ENCODE measurements at regions not wholly inside any gene's neighbourhood (a gene's known extent, or its start where the extent isn't known, plus 50 kb on each side); places are given as distances from the start of the nearest gene placed in this dataset.

DNA sequence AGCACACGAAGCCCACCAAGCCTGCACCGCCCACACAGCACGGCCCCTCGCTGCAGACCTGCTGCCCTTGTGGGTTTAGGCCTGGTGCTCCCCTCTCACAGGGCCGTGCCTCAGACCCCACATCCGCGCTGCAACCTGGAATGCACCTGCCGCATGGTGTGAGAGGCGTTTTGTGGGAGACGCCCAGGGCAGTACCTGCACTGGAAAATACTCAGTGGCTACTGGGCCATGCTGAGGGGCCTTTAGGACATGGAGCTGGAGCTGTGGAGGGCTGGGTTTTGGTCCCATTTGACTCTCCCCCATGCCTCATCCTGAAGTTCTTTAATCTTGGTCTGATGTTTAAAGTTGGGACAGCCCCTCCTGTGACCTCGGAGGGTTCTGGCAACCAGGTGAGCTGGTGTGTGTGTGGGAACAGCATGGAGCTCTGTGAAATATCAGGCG lies 116.3 kb downstream of the ERMARD start:
- Histone ChIP-seq H3K4me3 (no peak overlapping the region), H3K27ac (no peak overlapping the region), H3K79me2 (no peaks in the 10 kb centered on the region), H3K36me3 (replicated peaks; ENCODE audit: insufficient read depth, low read depth) (no peaks in the 10 kb centered on the region), H3K4me2 (no peak overlapping the region), H3K27me3 (no peaks in the 10 kb centered on the region), H3K9me2 (replicated peaks; ENCODE audit: insufficient read depth) (no peaks in the 10 kb centered on the region), H3K9me3 (ENCODE audit: low read depth) (no peaks in the 10 kb centered on the region), H4K20me1 (ENCODE audit: insufficient read depth, poor library complexity, severe bottlenecking) (no peaks in the 10 kb centered on the region), H2AFZ (no peak overlapping the region), H3K4me1 (ENCODE audit: insufficient read depth) (peaks cover 1% of the 10 kb centered on the region)
- TF ChIP-seq EZH2 (IDR thresholded peaks at IDR 0.05; ENCODE audit: borderline replicate concordance): no peak
- TF ChIP-seq, protein P1, sequence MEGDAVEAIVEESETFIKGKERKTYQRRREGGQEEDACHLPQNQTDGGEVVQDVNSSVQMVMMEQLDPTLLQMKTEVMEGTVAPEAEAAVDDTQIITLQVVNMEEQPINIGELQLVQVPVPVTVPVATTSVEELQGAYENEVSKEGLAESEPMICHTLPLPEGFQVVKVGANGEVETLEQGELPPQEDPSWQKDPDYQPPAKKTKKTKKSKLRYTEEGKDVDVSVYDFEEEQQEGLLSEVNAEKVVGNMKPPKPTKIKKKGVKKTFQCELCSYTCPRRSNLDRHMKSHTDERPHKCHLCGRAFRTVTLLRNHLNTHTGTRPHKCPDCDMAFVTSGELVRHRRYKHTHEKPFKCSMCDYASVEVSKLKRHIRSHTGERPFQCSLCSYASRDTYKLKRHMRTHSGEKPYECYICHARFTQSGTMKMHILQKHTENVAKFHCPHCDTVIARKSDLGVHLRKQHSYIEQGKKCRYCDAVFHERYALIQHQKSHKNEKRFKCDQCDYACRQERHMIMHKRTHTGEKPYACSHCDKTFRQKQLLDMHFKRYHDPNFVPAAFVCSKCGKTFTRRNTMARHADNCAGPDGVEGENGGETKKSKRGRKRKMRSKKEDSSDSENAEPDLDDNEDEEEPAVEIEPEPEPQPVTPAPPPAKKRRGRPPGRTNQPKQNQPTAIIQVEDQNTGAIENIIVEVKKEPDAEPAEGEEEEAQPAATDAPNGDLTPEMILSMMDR (IDR thresholded peaks at IDR 0.05; ENCODE audit: poor library complexity): no peak
- 95% methylated on average over 12 of the region's 12 CpGs for WGBS (ENCODE audit: low lambda C conversion rate, missing lambda C conversion rate)
- DNase-seq (ENCODE audit: low spot score): no peak

DNA sequence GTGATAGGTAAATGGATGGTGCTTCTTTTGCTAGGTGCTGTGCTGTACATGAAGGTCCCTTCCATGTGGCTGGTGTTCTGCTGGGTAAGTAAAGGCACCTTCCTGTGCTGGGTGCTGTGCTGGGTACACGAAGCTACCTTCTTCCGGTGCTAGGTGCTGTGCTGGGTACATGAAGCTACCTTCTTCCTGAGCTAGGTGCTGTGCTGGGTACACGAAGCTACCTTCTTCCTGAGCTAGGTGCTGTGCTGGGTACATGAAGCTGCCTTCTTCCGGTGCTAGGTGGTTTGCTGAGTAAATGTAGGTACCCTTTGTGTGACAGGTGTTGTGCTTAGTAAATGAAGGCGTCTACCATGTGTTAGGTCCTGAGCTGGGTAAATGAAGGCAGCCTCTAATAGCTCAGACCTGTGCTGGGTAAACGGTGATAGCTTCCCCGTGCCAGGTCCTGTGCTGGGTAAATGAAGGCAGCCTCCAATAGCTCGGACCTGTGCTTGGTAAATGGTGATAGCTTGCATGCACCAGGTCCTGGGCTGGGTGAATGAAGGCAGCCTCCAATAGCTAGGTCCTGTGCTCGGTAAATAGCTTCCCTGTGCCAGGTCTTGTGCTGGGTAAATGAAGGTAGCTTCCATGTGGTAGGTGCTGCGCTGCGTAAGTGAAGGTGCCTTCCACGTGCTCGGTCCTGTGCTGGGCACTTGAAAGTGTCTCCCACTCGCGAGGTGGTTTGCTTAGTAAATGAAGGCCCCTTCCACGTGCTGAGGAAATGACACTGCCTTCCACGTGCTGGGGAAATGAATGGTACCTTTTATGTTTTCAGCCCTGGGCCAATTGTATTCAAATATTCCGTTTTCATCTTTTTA lies 115.5 kb downstream of the ERMARD start:
- Histone ChIP-seq H3K4me3 (no peak overlapping the region), H3K79me2 (no peaks in the 10 kb centered on the region), H3K27ac (no peak overlapping the region), H3K9me3 (ENCODE audit: low read depth) (no peaks in the 10 kb centered on the region), H3K27me3 (no peaks in the 10 kb centered on the region), H3K9me2 (replicated peaks; ENCODE audit: insufficient read depth) (no peaks in the 10 kb centered on the region), H3K4me1 (ENCODE audit: insufficient read depth) (peaks cover 10% of the 10 kb centered on the region), H3K36me3 (replicated peaks; ENCODE audit: insufficient read depth, low read depth) (no peaks in the 10 kb centered on the region), H2AFZ (no peak overlapping the region), H3K4me2 (no peak overlapping the region), H4K20me1 (ENCODE audit: insufficient read depth, poor library complexity, severe bottlenecking) (no peaks in the 10 kb centered on the region)
- TF ChIP-seq, protein P1 (IDR thresholded peaks at IDR 0.05; ENCODE audit: poor library complexity): no peak
- TF ChIP-seq EZH2phosphoT487 (IDR thresholded peaks at IDR 0.05; ENCODE audit: low read depth, severe bottlenecking, unreplicated experiment): no peak
- TF ChIP-seq EZH2 (IDR thresholded peaks at IDR 0.05; ENCODE audit: borderline replicate concordance): no peak
- no peak for DNase-seq (ENCODE audit: low spot score)
- 90% methylated on average over 18 of the region's 18 CpGs for WGBS (ENCODE audit: low lambda C conversion rate, missing lambda C conversion rate)

DNA sequence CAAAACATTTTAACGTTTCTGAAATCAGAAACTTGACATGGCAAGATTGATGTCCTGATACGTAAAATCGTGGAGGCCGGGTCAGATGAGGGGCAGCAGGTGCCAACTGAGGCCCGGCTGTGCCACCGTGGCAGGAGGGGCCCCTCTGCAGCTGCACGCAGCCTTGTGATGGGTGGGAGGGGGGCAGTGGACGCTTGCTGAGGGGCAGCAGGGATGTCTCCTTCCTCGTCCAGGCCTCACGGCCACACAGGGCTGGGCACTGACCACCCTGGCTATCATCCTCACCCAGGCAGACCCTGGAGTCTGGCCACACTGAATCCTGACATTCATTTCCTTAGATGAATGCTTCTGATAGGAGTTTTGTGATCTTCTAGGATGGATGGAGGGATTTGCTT lies 114.7 kb downstream of the ERMARD start:
- Histone ChIP-seq H3K9me3 (ENCODE audit: low read depth) (no peaks in the 10 kb centered on the region), H4K20me1 (ENCODE audit: insufficient read depth, poor library complexity, severe bottlenecking) (no peaks in the 10 kb centered on the region), H3K4me3 (no peak overlapping the region), H2AFZ (no peak overlapping the region), H3K9me2 (replicated peaks; ENCODE audit: insufficient read depth) (no peaks in the 10 kb centered on the region), H3K4me2 (no peak overlapping the region), H3K79me2 (no peaks in the 10 kb centered on the region), H3K36me3 (replicated peaks; ENCODE audit: insufficient read depth, low read depth) (no peaks in the 10 kb centered on the region), H3K27me3 (no peaks in the 10 kb centered on the region), H3K4me1 (ENCODE audit: insufficient read depth) (peaks cover 15% of the 10 kb centered on the region), H3K27ac (no peak overlapping the region)
- no peak for DNase-seq (ENCODE audit: low spot score)
- WGBS (ENCODE audit: low lambda C conversion rate, missing lambda C conversion rate): 82% methylated on average over 10 of the region's 10 CpGs
- TF ChIP-seq, protein P1 (IDR thresholded peaks at IDR 0.05; ENCODE audit: poor library complexity): no peak
- TF ChIP-seq EZH2 (IDR thresholded peaks at IDR 0.05; ENCODE audit: borderline replicate concordance): no peak
- no peak for TF ChIP-seq EZH2phosphoT487 (IDR thresholded peaks at IDR 0.05; ENCODE audit: low read depth, severe bottlenecking, unreplicated experiment)
